Mesodermal cell (in vitro differentiated cells): ENCODE measurements at regions not wholly inside any gene's neighbourhood (a gene's known extent, or its start where the extent isn't known, plus 50 kb on each side); places are given as distances from the start of the nearest gene placed in this dataset.
"Not testable (repeated sequence)": the region's sequence is repeated elsewhere in the genome, so short reads cannot be mapped to it uniquely, and the experiment has no call there.

ENCODE experiments used
- H3K27ac ChIP-seq: 2 replicates; pipeline ENCODE4 v1.7.0; 2013; ENCODE audit warnings: mild to moderate bottlenecking, low read depth, low read length, moderate library complexity; ENCODE audit not compliant: severe bottlenecking
- H3K36me3 ChIP-seq: 2 replicates; pipeline ENCODE4 v1.7.1; 2013; ENCODE audit warnings: mild to moderate bottlenecking, low read length, moderate library complexity; ENCODE audit not compliant: control insufficient read depth, insufficient read depth
- H3K4me1 ChIP-seq: one replicate; pipeline ENCODE4 v1.7.1; 2013; ENCODE audit warnings: mild to moderate bottlenecking, low read length; ENCODE audit not compliant: insufficient read depth, control insufficient read depth, poor library complexity, severe bottlenecking
- H3K4me3 ChIP-seq: 2 replicates; pipeline ENCODE4 v1.7.0; 2013; ENCODE audit warnings: low read length, control low read depth, mild to moderate bottlenecking; ENCODE audit not compliant: insufficient read depth, poor library complexity, severe bottlenecking; ENCODE audit errors: extremely low read depth
- H3K9me3 ChIP-seq: 2 replicates; pipeline ENCODE4 v1.7.1; 2013; ENCODE audit warnings: mild to moderate bottlenecking, low read length, moderate library complexity; ENCODE audit not compliant: control insufficient read depth
- WGBS, 2 experiments: methylation state at CpG; one replicate each; pipeline ENCODE4 v1.1.5; 2013; ENCODE audit warnings: missing lambda C conversion rate in 2 of 2; ENCODE audit not compliant: insufficient coverage in 2 of 2; 5-methylcytosine and 5-hydroxymethylcytosine counted together

DNA sequence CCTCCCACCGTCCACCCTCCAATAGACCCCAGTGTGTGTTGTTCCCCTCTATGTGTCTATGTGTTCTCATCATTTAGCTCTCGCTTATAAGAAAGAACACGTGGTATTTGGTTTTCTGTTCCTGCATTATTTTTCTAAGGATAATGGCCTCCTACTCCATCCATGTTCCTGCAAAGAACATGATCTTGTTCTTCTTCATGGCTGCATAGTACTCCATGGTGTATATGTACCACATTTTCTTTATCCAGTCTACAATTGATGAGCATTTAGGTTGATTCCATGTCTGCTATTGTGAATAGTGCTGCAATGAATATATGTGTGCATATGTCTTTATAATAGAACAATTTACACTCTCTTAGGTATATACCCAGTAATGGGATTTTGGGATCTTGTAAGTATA lies 219.3 kb downstream of the FAM43A start:
- H3K4me1 ChIP-seq, H3K36me3 ChIP-seq: not testable (repeated sequence)
- 94% methylated on average over 2 of the region's 3 CpGs; no CpG with 5 or more reads in 1 of the 2 experiments for WGBS, 2 experiments

DNA sequence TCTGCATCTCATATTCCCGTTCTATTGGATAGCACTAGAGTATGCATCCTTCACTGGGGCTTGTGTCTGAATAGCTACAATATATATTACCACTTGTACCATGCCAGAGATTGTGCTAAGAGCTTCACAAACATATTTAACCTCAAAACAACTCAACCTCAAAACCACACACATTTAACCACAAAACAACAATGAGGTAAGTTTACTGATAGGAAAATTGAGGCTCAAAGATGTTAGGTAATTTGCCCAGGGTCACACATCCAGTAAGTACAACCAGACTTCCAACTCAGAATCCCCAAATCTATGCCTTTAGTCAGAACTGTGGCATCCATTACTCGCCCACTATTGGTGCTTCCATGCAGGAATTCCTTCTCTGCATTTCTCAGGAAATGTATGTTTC lies 220.0 kb downstream of the FAM43A start:
- WGBS, 2 experiments, result 100% methylated on average over 1 of the region's 2 CpGs; no CpG with 5 or more reads in 1 of the 2 experiments
- Histone ChIP-seq H3K27ac (no peak overlapping the region), H3K4me1 (peaks cover 8% of the 10 kb centered on the region), H3K9me3 (peaks cover 7% of the 10 kb centered on the region), H3K36me3 (no peaks in the 10 kb centered on the region), H3K4me3 (no peak overlapping the region)

More for the DNA sequence above, 219.3 kb downstream of the FAM43A start:
- not testable (repeated sequence) for H3K4me3 ChIP-seq, H3K27ac ChIP-seq
- peaks cover 13% of the 10 kb centered on the region for H3K9me3 ChIP-seq

DNA sequence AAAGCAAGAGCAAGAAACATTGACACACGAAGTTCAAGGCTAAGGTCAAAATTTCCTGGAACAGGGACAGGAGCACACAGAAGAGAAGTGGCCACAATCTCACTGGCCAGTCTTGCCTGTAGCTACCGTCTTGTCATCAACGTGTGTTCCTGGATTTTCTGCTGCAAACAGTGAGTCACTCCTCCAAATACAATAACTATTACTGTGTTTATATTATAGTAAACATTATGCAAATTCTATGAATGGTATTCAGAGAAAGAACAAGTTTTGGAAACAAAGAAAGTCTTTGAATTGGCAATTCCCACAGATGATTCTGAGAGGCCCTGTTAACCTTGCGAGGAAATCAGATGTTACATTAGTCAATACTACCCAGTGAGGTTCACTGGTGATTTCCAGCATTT lies 220.5 kb downstream of the FAM43A start:
- 78 to 94% methylated on average over 1 to 2 of the region's 4 CpGs for WGBS, 2 experiments
- Histone ChIP-seq H3K27ac (no peak overlapping the region), H3K4me3 (no peak overlapping the region), H3K4me1 (peaks cover 8% of the 10 kb centered on the region), H3K36me3 (no peaks in the 10 kb centered on the region), H3K9me3 (peaks cover 7% of the 10 kb centered on the region)

DNA sequence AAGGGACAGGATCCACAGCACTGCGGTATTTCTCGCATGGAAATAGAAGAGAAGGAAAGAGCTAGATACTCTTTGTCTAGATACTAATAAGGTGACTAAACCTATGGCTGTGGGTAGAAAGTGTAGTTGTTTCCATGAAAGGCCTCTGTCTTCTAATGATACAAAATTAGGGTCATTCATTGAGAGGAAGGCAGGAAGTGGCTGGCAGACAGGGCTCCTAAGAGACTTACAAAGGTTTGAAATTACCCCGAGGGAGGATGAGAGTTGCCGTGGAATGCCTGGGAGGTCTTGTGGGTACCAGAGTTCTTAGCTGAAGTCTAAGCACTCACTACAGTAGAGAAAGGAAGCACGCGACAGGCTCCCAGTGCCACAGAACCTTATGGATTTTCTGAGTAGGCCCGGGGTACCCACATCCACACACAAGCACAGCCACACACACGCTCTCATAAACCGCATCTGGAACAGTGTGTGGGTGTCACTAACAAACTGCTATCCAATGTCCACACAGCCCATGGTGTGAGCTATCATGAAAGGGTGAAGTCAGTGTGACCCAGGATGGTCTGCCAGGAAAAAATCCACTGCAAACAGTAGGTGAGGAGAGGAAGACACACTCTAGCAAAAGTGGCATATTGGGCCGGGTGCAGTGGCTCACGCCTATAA lies 221.4 kb downstream of the FAM43A start:
- Histone ChIP-seq H3K9me3 (peaks cover 7% of the 10 kb centered on the region), H3K4me3 (no peak overlapping the region), H3K27ac (no peak overlapping the region), H3K4me1 (peaks cover 8% of the 10 kb centered on the region), H3K36me3 (no peaks in the 10 kb centered on the region)
- WGBS, 2 experiments, result 72 to 78% methylated on average over 5 to 8 of the region's 11 CpGs

DNA sequence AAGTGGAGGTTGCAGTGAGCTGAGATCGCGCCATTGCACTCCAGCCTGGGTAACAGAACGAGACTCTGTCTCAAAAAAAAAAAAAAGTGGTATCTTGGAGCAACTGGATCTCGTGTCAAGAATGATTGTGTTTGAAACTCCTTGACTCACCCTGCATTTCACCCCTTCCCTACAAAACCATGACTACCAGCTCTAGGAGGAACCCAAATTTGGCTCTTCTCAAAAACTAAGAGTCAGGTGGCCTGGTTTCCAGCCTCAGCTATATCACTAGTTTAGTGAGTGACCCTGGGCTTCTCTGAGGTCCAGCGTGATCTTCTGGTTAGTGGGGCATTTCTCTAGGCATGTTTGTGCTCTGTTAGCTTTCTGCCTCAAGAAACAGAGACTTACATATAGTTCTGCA lies 222.1 kb downstream of the FAM43A start:
- Histone ChIP-seq H3K9me3 (peaks cover 7% of the 10 kb centered on the region), H3K4me3 (no peak overlapping the region), H3K4me1 (peaks cover 8% of the 10 kb centered on the region), H3K36me3 (no peaks in the 10 kb centered on the region), H3K27ac (no peak overlapping the region)
- 56 to 67% methylated on average over 3 to 4 of the region's 5 CpGs for WGBS, 2 experiments

DNA sequence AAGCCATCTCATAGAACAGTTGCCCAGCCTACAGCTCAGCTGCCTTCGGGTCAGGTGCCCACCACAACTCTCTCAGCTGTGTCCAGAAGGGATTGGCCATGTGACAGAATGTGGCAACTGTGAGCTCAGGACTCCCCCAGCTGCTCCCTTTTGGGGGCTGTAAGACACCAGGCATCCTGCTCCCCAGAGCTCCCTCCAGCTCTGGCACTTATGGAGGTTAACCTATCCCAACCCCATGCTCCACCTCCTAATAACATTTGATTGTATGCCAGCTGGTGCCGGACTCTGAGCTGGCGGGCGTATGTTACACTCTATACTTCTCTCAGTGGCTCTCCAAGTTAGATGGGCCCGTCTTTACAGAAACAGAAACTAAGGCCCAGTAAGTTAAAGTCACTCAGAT lies 222.8 kb downstream of the FAM43A start:
- H3K9me3 ChIP-seq, result peaks cover 4% of the 10 kb centered on the region
- H3K4me1 ChIP-seq, result peaks cover 8% of the 10 kb centered on the region
- no peak overlapping the region for H3K27ac ChIP-seq
- no peaks in the 10 kb centered on the region for H3K36me3 ChIP-seq
- WGBS, 2 experiments, result 90 to 100% methylated on average over 2 to 4 of the region's 5 CpGs
- no peak overlapping the region for H3K4me3 ChIP-seq

DNA sequence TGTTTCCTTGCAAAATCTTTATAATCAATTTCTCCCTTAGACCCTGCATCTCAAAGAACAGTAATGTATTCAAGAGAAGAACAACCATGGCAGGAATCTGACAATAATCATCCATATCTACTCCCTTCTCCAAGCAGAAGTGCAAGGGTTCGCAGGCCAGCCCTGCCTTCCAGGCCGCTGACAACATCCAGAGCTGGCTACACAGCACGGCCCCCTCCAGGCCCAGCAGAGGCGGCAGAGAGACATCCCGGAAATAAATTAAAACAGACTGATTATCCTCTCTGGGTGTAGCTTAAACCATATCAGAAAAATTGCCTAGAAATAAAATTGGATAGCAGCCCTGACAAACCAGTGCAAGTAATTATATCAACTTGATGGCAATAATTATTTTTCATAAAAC lies 223.3 kb downstream of the FAM43A start:
- 83 to 100% methylated on average over 1 to 5 of the region's 5 CpGs for WGBS, 2 experiments
- H3K27ac ChIP-seq, result no peak overlapping the region
- no peaks in the 10 kb centered on the region for H3K9me3 ChIP-seq
- H3K36me3 ChIP-seq, result no peaks in the 10 kb centered on the region
- no peak overlapping the region for H3K4me3 ChIP-seq
- peaks cover 8% of the 10 kb centered on the region for H3K4me1 ChIP-seq

DNA sequence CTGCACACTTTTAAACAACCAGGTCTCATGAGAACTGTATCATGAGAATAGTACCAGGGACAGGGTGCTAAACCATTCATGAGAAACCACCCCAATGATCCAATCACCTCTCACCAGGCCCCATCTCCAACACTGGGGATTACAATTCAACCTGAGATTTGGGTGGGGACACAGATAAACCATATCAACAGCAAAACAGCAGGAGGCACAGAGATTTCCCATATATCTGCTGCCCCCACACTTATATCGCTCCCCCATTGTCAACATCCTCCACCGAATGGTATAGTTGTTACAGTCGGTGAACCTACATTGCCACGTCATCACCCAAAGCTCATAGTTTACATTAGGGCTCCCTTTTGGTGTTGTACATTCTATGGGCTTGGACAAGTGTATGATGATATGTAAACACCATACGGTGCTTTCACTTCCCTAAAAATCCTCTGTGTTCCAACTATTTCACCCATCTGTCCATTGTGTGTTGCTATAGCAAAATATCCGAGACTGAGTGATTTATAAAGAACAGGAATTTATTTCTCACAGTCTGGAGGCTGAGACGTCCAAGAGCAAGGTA lies 224.8 kb downstream of the FAM43A start:
- Histone ChIP-seq H3K9me3 (no peaks in the 10 kb centered on the region), H3K27ac (no peak overlapping the region), H3K36me3 (no peaks in the 10 kb centered on the region), H3K4me3 (no peak overlapping the region), H3K4me1 (peaks cover 8% of the 10 kb centered on the region)
- WGBS, 2 experiments, result 98 to 100% methylated on average over 2 to 5 of the region's 7 CpGs

DNA sequence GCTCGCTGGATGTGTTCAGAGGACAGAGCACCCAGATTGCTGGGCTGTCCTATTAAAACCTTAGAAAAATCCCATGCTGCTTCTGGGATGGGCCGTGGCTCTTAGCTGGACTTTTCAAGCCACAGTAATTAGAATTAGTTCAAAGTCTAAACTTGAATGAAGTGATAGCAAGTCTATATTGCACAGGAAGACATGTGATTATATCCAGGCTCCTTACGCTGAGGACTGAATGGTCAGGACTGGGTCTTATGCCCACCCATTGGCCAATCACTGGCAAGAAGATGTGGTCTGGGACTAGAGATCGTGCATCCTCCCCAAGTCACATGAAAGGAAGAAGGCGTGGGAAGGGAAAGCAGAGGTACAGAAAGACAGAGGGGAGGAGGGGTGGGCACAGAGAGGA lies 227.6 kb downstream of the FAM43A start:
- Histone ChIP-seq H3K4me1 (no peaks in the 10 kb centered on the region), H3K27ac (no peak overlapping the region), H3K4me3 (no peak overlapping the region), H3K36me3 (no peaks in the 10 kb centered on the region), H3K9me3 (no peaks in the 10 kb centered on the region)
- 92 to 93% methylated on average over 3 to 4 of the region's 5 CpGs for WGBS, 2 experiments

DNA sequence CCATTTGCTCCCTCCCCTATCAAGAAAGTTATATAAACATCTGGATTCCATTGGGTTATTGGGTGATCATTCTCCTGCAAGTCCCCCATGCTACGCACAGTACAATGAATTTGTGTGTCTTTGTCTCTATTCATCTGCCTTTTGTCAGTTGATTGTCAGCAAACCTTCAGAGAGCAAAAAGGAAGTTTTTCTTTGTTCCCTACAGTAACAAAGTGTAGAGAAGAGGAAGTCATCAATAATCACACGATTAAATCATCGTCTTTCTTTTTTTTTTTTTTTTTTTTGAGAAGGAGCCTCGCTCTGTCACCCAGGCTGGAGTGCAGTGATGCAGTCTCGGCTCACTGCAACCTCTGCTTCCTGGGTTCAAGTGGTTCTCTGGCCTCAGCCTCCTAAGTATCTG lies 239.2 kb downstream of the FAM43A start:
- H3K4me1 ChIP-seq, result peaks cover 22% of the 10 kb centered on the region
- WGBS, 2 experiments, result 100% methylated on average over 1 to 2 of the region's 5 CpGs
- H3K4me3 ChIP-seq, H3K36me3 ChIP-seq, H3K9me3 ChIP-seq, H3K27ac ChIP-seq: not testable (repeated sequence)

DNA sequence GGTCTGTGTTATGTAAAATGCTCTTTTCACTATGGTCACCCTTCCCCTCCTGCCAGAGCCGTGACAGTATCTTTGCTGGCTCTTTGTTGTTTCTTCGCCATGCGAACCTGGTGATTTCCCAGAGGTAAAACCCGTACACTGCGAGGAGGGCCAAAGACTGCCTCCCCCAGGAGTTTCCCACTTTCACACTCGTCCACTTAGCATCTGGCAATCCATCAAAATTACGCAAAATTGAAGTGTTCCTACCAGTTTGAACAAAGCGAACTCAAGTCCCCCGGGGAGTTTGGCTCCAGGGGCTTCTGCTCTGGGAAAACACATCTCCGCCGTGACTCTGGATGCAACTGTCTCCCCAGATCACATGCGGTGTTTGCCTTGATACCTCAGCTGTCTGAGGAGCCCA lies 239.9 kb downstream of the FAM43A start:
- Histone ChIP-seq H3K27ac (no peak overlapping the region), H3K36me3 (no peaks in the 10 kb centered on the region), H3K4me1 (peaks cover 28% of the 10 kb centered on the region), H3K4me3 (no peak overlapping the region), H3K9me3 (no peaks in the 10 kb centered on the region)
- WGBS, 2 experiments, result 72 to 80% methylated on average over 9 to 12 of the region's 12 CpGs
